Endothelial cell of umbilical vein (primary cell): ENCODE measurements at regions not wholly inside any gene's neighbourhood (a gene's known extent, or its start where the extent isn't known, plus 50 kb on each side); places are given as distances from the start of the nearest gene placed in this dataset.

ENCODE experiments used
- BruUV-seq: library from RNA; stranded (reverse); fragments of 400-500 nt; replicated peaks from 2 replicates; lab custom pipeline; 2021; lab: Mats Ljungman, UMichigan
- CTCF ChIA-PET: fragments of 300-600, 350-600 bp; sonication (Branson Sonifier 250); formaldehyde crosslinking; loops from one replicate; lab custom pipeline; 2021; ENCODE audit warnings: antibody characterized with exemption, inconsistent platforms; lab: Charles Lee
- POLR2A ChIA-PET: fragments of 300-600, 350-600 bp; sonication (Branson Sonifier 250); formaldehyde crosslinking; loops from one replicate; lab custom pipeline; 2021; ENCODE audit warnings: antibody characterized with exemption, inconsistent platforms; lab: Charles Lee
- DNase-seq: peaks from one replicate; pipeline ENCODE4 v3.0.0-alpha.2; 2011; ENCODE audit warnings: low read depth, low spot score
- FAIRE-seq: peaks from 2 replicates; lab custom pipeline; 2011; peaks lifted over from hg19 to GRCh38; lab: Jason Lieb, UNC
- H2AFZ ChIP-seq: 2 replicates; pipeline ENCODE4 v1.6.0; 2012; ENCODE audit warnings: low read depth, low read length, control low read depth, inconsistent platforms
- H3K27ac ChIP-seq: 2 replicates; pipeline ENCODE4 v1.5.1; 2011; ENCODE audit warnings: low read depth, mild to moderate bottlenecking, control low read depth, low read length, moderate library complexity; ENCODE audit not compliant: insufficient read depth
- H3K27me3 ChIP-seq, 2 experiments: 2 replicates each; pipeline versions ENCODE4 v1.6.0 to v1.6.1; 2011; ENCODE audit warnings: low read length in 2 of 2, mixed read lengths in 1 of 2; ENCODE audit not compliant: control insufficient read depth in 2 of 2, insufficient read depth in 2 of 2
- H3K36me3 ChIP-seq, 2 experiments: 2 replicates in 1 of 2; 3 replicates in 1 of 2; pipeline ENCODE4 v1.5.1; 2011; ENCODE audit warnings: low read length in 2 of 2, mild to moderate bottlenecking in 1 of 2, moderate library complexity in 1 of 2; ENCODE audit not compliant: control insufficient read depth in 2 of 2, insufficient read depth in 2 of 2; ENCODE audit errors: extremely low read depth in 1 of 2
- H3K4me1 ChIP-seq: 3 replicates; pipeline ENCODE4 v1.5.1; 2011; ENCODE audit warnings: mild to moderate bottlenecking, low read length; ENCODE audit not compliant: control insufficient read depth, insufficient read depth; ENCODE audit errors: extremely low read depth
- H3K4me2 ChIP-seq: 2 replicates; pipeline ENCODE4 v1.6.1; 2011; ENCODE audit warnings: low read length, control low read depth, mixed read lengths; ENCODE audit not compliant: insufficient read depth
- H3K4me3 ChIP-seq, 3 experiments: fragments of 200-600 bp in 1 of 3; sonication (generic), shearing (Covaris generic) in 1 of 3; replicated peaks in 1 of 3; 2 replicates each; pipeline ENCODE4 v1.5.1; 2011 to 2016; ENCODE audit warnings: control low read depth in 3 of 3, low read length in 3 of 3, mild to moderate bottlenecking in 2 of 3, inconsistent platforms in 1 of 3, low read depth in 1 of 3, moderate library complexity in 1 of 3; ENCODE audit not compliant: insufficient read depth in 1 of 3
- H3K79me2 ChIP-seq: 2 replicates; pipeline ENCODE4 v1.6.0; 2012; ENCODE audit warnings: low read length, inconsistent platforms; ENCODE audit not compliant: control insufficient read depth, insufficient read depth
- H3K9ac ChIP-seq: replicated peaks from 2 replicates; pipeline ENCODE3; 2011; ENCODE audit warnings: low read length, control low read depth; ENCODE audit not compliant: insufficient read depth; ENCODE audit errors: extremely low read depth
- H3K9me1 ChIP-seq: replicated peaks from 3 replicates; pipeline ENCODE4 v1.6.0; 2011; ENCODE audit warnings: mild to moderate bottlenecking, low read length; ENCODE audit not compliant: control insufficient read depth, insufficient read depth; ENCODE audit errors: extremely low read depth
- H3K9me3 ChIP-seq: replicated peaks from 2 replicates; pipeline ENCODE4 v1.5.1; 2012; ENCODE audit warnings: low read length, inconsistent platforms; ENCODE audit not compliant: control insufficient read depth, insufficient read depth
- H4K20me1 ChIP-seq: replicated peaks from 2 replicates; pipeline ENCODE3; 2011; ENCODE audit warnings: mild to moderate bottlenecking, low read length; ENCODE audit not compliant: control insufficient read depth, insufficient read depth; ENCODE audit errors: extremely low read depth
- EZH2 ChIP-seq: IDR thresholded peaks from 2 replicates; pipeline ENCODE4 v1.6.1; 2012; ENCODE audit warnings: borderline replicate concordance, low read depth, mild to moderate bottlenecking, moderate library complexity, low read length, inconsistent platforms; ENCODE audit not compliant: severe bottlenecking
- FOS ChIP-seq: IDR thresholded peaks from 2 replicates; pipeline ENCODE4 v1.6.1; 2011; ENCODE audit warnings: mild to moderate bottlenecking, low read length, moderate library complexity, borderline replicate concordance; ENCODE audit not compliant: insufficient read depth
- MYC ChIP-seq: IDR thresholded peaks from one replicate; pipeline ENCODE4 v1.6.1; 2011; ENCODE audit warnings: mild to moderate bottlenecking, low read depth, low read length
- dilution Hi-C: fragments of 300-500 bp; cut with MboI; formaldehyde crosslinking; loops from one replicate; pipeline ENCODE4 v1.15.0; 2019; ENCODE audit warnings: low sequenced_read_pairs; ENCODE audit not compliant: extremely low pct_ligation_motif_present
- intact Hi-C: fragments of 100-400 bp; cut with micrococcal nuclease; formaldehyde crosslinking; loops from one replicate; pipeline ENCODE4 v1.10.0; 2022

DNA sequence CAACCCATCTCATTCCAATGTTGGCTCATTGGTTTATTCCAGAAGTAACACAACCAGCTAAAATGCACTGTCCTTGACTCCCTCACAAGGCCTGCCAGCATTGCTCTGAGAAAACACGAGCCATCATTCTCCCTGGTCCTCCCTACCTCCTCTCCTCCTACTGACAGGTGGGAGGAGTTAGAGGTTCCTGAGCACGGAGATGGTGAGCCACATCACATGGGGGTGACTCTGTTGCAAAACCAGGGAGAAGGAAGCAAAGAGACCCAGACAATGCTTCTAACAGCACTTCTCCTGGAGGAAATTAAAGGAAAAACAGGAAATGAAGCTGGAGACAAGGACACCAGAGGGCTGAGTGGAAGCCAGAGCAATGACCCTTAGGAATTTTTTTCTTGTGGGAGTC is 667.4 kb downstream of the NTRK3 start:
- TF ChIP-seq FOS, result no peak
- TF ChIP-seq EZH2, result no peak
- CTCF ChIA-PET, result no interaction called here

DNA sequence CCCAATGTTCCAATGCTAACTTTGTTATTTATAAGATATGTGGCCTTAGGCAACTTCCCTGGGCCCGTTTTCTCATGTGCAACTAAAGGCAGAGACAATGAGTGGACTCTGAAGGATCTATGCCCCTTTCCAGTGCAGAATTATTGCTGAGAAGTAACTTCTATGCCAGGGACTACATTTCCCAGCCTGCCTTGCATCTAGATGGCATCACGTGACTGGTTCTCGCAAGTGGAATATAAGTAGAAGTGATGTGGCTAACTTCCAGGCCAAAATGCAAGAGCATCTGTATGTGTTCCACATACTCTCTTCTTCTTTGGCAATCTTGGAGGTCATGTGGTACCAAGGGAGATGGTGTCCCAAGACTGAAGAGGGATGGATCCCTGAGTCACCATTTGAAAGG is 674.4 kb downstream of the NTRK3 start:
- Histone ChIP-seq H4K20me1 (no peaks in the 10 kb centered on the region), H3K79me2 (no peaks in the 10 kb centered on the region), H3K4me1 (no peaks in the 10 kb centered on the region), H2AFZ (no peak overlapping the region), H3K27me3 (no peaks in the 10 kb centered on the region), H3K9me1 (no peaks in the 10 kb centered on the region), H3K27ac (no peak overlapping the region), H3K9ac (no peak overlapping the region), H3K9me3 (no peaks in the 10 kb centered on the region), H3K4me2 (no peak overlapping the region), H3K4me3 (no peak overlapping the region), H3K36me3 (no peaks in the 10 kb centered on the region)
- intact Hi-C loops (no loop called here), dilution Hi-C loops (no loop called here)
- FAIRE-seq, result no peak
- TF ChIP-seq MYC, result no peak
- CTCF ChIA-PET, result no interaction called here
- POLR2A ChIA-PET, result no interaction called here
- no peak for DNase-seq
- no TSS peak for BruUV-seq

More for the DNA sequence above, 667.4 kb downstream of the NTRK3 start:
- Histone ChIP-seq H3K9ac (no peak overlapping the region), H3K79me2 (no peaks in the 10 kb centered on the region), H3K4me3 (no peak overlapping the region), H3K27ac (no peak overlapping the region), H3K36me3 (no peaks in the 10 kb centered on the region), H3K4me2 (no peak overlapping the region), H3K27me3 (no peaks in the 10 kb centered on the region), H4K20me1 (no peaks in the 10 kb centered on the region), H3K9me3 (no peaks in the 10 kb centered on the region), H3K4me1 (peaks cover 13% of the 10 kb centered on the region), H3K9me1 (no peaks in the 10 kb centered on the region), H2AFZ (no peak overlapping the region)
- dilution Hi-C loops (no loop called here), intact Hi-C loops (no loop called here)
- peak; percentile 19 for DNase-seq
- POLR2A ChIA-PET, result no interaction called here
- BruUV-seq, result no TSS peak
- FAIRE-seq, result no peak
